ENCODE measurements at regions not wholly inside any gene's neighbourhood (a gene's known extent, or its start where the extent isn't known, plus 50 kb on each side); places are given as distances from the start of the nearest gene placed in this dataset.

DNA sequence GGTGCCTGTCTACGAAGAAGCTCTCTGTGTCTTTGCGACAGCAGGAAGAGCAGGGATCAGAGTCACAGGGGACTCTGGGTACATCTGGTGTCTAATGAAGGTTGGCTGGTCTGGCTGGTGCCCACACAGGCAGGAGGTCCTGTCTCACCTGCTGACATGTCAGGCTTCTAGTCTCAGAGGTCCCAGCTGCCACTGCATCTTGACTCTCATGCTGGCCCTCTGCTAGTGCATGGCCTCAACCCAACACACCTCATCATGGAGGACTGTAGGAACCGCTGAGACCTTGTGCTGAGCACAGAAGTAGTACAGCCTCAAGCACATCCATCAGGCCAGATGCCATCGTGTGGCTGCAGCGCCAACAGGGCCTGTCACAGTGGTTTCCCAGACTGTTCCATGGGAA is 206.1 kb upstream of the NR2F2 start:
- DNase-seq: no peak
- Histone ChIP-seq H3K4me3 (no peak overlapping the region), H3K9me3 (no peaks in the 10 kb centered on the region), H3K4me1 (no peaks in the 10 kb centered on the region), H3K27me3 (no peaks in the 10 kb centered on the region), H3K36me3 (no peaks in the 10 kb centered on the region), H3K27ac (no peak overlapping the region)
- no peak for TF ChIP-seq POLR2A (IDR thresholded peaks at IDR 0.05)
- no peak for TF ChIP-seq CTCF (IDR thresholded peaks at IDR 0.05)
- no peak for TF ChIP-seq EP300 (IDR thresholded peaks at IDR 0.05)
- no peak for TF ChIP-seq POLR2AphosphoS5 (IDR thresholded peaks at IDR 0.05)
- 91 to 95% methylated on average over 5 of the region's 5 CpGs for WGBS, 2 donors
- intact Hi-C loops (cut with DNase I): no loop called here

- TF ChIP-seq CTCF (IDR thresholded peaks at IDR 0.05) (no peak), POLR2A (IDR thresholded peaks at IDR 0.05) (no peak), POLR2AphosphoS5 (IDR thresholded peaks at IDR 0.05) (no peak), EP300 (IDR thresholded peaks at IDR 0.05) (no peak)
- H3K27ac ChIP-seq: no peak overlapping the region
- no peaks in the 10 kb centered on the region for H3K4me1 ChIP-seq
- no peak overlapping the region for H3K4me3 ChIP-seq
- no peaks in the 10 kb centered on the region for H3K9me3 ChIP-seq
- no peak for DNase-seq
- no peaks in the 10 kb centered on the region for H3K36me3 ChIP-seq
- no peaks in the 10 kb centered on the region for H3K27me3 ChIP-seq
- intact Hi-C loops (cut with DNase I): no loop called here
- 66 to 85% methylated on average over 5 of the region's 5 CpGs for WGBS, 2 donors
Measured at GRCh38 chr15:96125721-96126415, 204.6 kb upstream of the NR2F2 start.

DNA sequence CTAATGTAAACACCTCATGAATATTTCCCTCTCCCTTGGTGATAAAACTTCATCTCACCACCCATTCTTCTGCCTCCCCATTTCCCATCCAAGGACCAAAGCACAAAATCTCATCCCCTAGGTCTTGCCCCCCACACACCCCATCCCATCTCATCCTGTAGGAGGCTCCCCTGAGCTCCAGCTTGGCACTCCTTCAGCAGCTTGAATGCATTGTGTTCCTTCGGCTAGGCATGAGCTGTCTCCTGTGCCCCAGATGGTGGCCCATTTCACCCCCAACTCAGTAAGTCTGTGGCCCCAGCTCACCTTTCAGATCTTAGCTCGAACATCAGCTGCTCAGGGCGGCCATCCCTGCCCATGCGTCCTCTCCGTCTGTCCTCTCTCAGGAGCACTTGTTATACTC is 203.6 kb upstream of the NR2F2 start:
- no peaks in the 10 kb centered on the region for H3K27me3 ChIP-seq

GRCh38 chr15:96130734-96131133 is 199.8 kb upstream of the NR2F2 start:
- WGBS, 2 donors: 7 to 8% methylated on average over 1 of the region's 1 CpG
- intact Hi-C loops (cut with DNase I): no loop called here

More for the DNA sequence above, 203.6 kb upstream of the NR2F2 start:
- Histone ChIP-seq H3K9me3 (no peaks in the 10 kb centered on the region), H3K4me1 (no peaks in the 10 kb centered on the region), H3K36me3 (no peaks in the 10 kb centered on the region), H3K27ac (no peak overlapping the region), H3K4me3 (no peak overlapping the region)
- intact Hi-C loops (cut with DNase I): no loop called here
- no peak for DNase-seq
- 90 to 97% methylated on average over 5 of the region's 5 CpGs for WGBS, 2 donors
- no peak for TF ChIP-seq POLR2AphosphoS5 (IDR thresholded peaks at IDR 0.05)
- no peak for TF ChIP-seq EP300 (IDR thresholded peaks at IDR 0.05)
- no peak for TF ChIP-seq CTCF (IDR thresholded peaks at IDR 0.05)
- TF ChIP-seq POLR2A (IDR thresholded peaks at IDR 0.05): no peak

More at GRCh38 chr15:96130734-96131133, 199.8 kb upstream of the NR2F2 start:
- H3K4me3 ChIP-seq: no peak overlapping the region
- TF ChIP-seq POLR2AphosphoS5 (IDR thresholded peaks at IDR 0.05) (no peak), EP300 (IDR thresholded peaks at IDR 0.05) (no peak), CTCF (IDR thresholded peaks at IDR 0.05) (no peak), POLR2A (IDR thresholded peaks at IDR 0.05) (no peak)
- H3K36me3 ChIP-seq: no peaks in the 10 kb centered on the region
- DNase-seq: no peak
- no peaks in the 10 kb centered on the region for H3K9me3 ChIP-seq
- no peaks in the 10 kb centered on the region for H3K27me3 ChIP-seq
- H3K4me1 ChIP-seq: no peaks in the 10 kb centered on the region
- H3K27ac ChIP-seq: no peak overlapping the region
